ENCODE measurements at regions not wholly inside any gene's neighbourhood (a gene's known extent, or its start where the extent isn't known, plus 50 kb on each side); places are given as distances from the start of the nearest gene placed in this dataset.

DNA sequence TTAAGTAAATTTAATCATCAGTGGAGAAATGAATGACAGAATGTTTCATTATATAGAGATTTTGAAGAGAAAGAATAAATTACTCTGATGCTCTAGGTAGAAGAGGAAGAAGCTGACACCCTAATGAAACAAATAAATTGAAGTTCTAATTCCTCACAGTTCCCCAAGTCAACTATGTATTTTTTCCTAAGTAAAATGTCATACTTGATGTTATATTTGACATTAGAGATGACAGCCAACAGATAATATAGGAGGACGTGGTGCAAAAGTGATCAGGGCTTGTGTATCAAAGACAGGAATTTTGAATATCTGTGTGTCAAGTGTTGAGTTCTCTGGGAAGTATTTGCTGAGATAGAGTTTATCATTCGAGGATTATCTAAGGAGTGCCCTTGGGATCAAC lies 81.2 kb upstream of the CADPS start:
- TF ChIP-seq, protein P1, sequence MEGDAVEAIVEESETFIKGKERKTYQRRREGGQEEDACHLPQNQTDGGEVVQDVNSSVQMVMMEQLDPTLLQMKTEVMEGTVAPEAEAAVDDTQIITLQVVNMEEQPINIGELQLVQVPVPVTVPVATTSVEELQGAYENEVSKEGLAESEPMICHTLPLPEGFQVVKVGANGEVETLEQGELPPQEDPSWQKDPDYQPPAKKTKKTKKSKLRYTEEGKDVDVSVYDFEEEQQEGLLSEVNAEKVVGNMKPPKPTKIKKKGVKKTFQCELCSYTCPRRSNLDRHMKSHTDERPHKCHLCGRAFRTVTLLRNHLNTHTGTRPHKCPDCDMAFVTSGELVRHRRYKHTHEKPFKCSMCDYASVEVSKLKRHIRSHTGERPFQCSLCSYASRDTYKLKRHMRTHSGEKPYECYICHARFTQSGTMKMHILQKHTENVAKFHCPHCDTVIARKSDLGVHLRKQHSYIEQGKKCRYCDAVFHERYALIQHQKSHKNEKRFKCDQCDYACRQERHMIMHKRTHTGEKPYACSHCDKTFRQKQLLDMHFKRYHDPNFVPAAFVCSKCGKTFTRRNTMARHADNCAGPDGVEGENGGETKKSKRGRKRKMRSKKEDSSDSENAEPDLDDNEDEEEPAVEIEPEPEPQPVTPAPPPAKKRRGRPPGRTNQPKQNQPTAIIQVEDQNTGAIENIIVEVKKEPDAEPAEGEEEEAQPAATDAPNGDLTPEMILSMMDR (IDR thresholded peaks at IDR 0.05), result no peak
- TF ChIP-seq POLR2A (IDR thresholded peaks at IDR 0.05), result no peak

Measured in tibial nerve (tissue), 3 donors.